Pancreas (tissue), 10 donors: ENCODE measurements at regions not wholly inside any gene's neighbourhood (a gene's known extent, or its start where the extent isn't known, plus 50 kb on each side); places are given as distances from the start of the nearest gene placed in this dataset.

Source experiments
- ATAC-seq, 4 donors: fragments of 200-7000 bp; cut with Tn5 transposase; one replicate each; pipeline versions ENCODE4 v1.8.0 to v1.9.1; 2020; ENCODE audit warnings: mild to moderate bottlenecking in 4 of 4, moderate library complexity in 4 of 4
- DNase-seq, 6 donors: peaks; one replicate each; pipeline ENCODE4 v3.0.0-alpha.2; 2020
- FAIRE-seq: peaks from 2 replicates; lab custom pipeline; 2012; peaks lifted over from hg19 to GRCh38; lab: Jason Lieb, UNC
- H3K27ac ChIP-seq, 4 donors: fragments of 200-600 bp; sonication (generic); 1 replicate in 3 of 4; 2 replicates in 1 of 4; pipeline versions ENCODE4 v1.5.0 to v1.8.0; 2020
- H3K27me3 ChIP-seq, 4 donors: fragments of 200-600 bp; one replicate each; pipeline ENCODE4 v1.8.0; 2021
- H3K36me3 ChIP-seq, 3 donors: fragments of 200-600 bp; sonication (generic) in 1 of 3; one replicate each; pipeline versions ENCODE4 v1.5.0 to v1.8.0; 2020 to 2021
- H3K4me1 ChIP-seq, 3 donors: fragments of 200-600 bp; one replicate each; pipeline ENCODE4 v1.8.0; 2021
- H3K4me3 ChIP-seq, 4 donors: fragments of 200-600 bp; sonication (generic) in 2 of 4; one replicate each; pipeline versions ENCODE4 v1.5.0 to v1.8.0; 2020 to 2021
- H3K9me3 ChIP-seq, 4 donors: fragments of 200-600 bp; one replicate each; pipeline ENCODE4 v1.8.0; 2021
- CTCF ChIP-seq, 4 donors: fragments of 200-600 bp; sonication (generic) in 3 of 4; IDR thresholded peaks; one replicate each; pipeline versions ENCODE4 v1.5.0 to v1.8.0; 2021; ENCODE audit warnings: antibody characterized with exemption in 4 of 4
- WGBS, 2 donors: extraction: QIAGEN DNeasy Blood & Tissue Kit; methylation state at CpG; one replicate each; pipeline ENCODE4 v1.1.7; 2013; 5-methylcytosine and 5-hydroxymethylcytosine counted together
- intact Hi-C, 3 donors: fragments of 100-400 bp; cut with DNase I; formaldehyde crosslinking; loops; one replicate each; pipeline versions ENCODE4 v1.11.1 to v1.14.2; 2022
- donor health status: healthy with polysubstance abuse.
- donor health status: DM: no; HTN: no; CAD: no; lungs with moderate emphysema.
- donor health status: DM: no; HTN: no; CAD: no.
- donor health status: control.
- donor health status: control.
- donor health status: Bipolar disorder and iron deficiency.
- donor health status: DM: yes; HTN: yes; CAD: no.
- donor health status: DM: no; HTN: no; CAD: no.
- donor health status: DM: no; HTN: no; CAD: no.
- donor health status: DM: yes; HTN: yes; CAD: no.

GRCh38 chr12:11556682-11557081, 92.8 kb upstream of the ETV6 start:
- H3K27ac ChIP-seq, result no peak overlapping the region
- H3K36me3 ChIP-seq, result no peaks in the 10 kb centered on the region
- FAIRE-seq (no peak), DNase-seq (no peak), ATAC-seq (peak in 1 of 4 donors; percentile 5)
- peak overlapping the region in 1 of 4 donors; percentile 11 for H3K4me3 ChIP-seq
- no peaks in the 10 kb centered on the region for H3K9me3 ChIP-seq
- no peaks in the 10 kb centered on the region for H3K27me3 ChIP-seq
- intact Hi-C loops, result no loop called here
- H3K4me1 ChIP-seq, result no peaks in the 10 kb centered on the region
- TF ChIP-seq CTCF (IDR thresholded peaks at IDR 0.05), result no peak
- 25 to 33% methylated on average over 6 of the region's 6 CpGs for WGBS, 2 donors

GRCh38 chr12:11559626-11560340, 89.7 kb upstream of the ETV6 start:
- Histone ChIP-seq H3K9me3 (no peaks in the 10 kb centered on the region), H3K27me3 (no peaks in the 10 kb centered on the region), H3K4me1 (no peaks in the 10 kb centered on the region), H3K27ac (no peak overlapping the region), H3K36me3 (no peaks in the 10 kb centered on the region), H3K4me3 (no peak overlapping the region)
- no peak for TF ChIP-seq CTCF (IDR thresholded peaks at IDR 0.05)
- intact Hi-C loops, result no loop called here
- WGBS, 2 donors, result 90 to 93% methylated on average over 3 of the region's 3 CpGs
- no peak for ATAC-seq
- FAIRE-seq, result no peak
- no peak for DNase-seq

GRCh38 chr12:11561411-11561810, 88.1 kb upstream of the ETV6 start:
- no peaks in the 10 kb centered on the region for H3K36me3 ChIP-seq

GRCh38 chr12:11563785-11564739, 85.4 kb upstream of the ETV6 start:
- H3K27me3 ChIP-seq, result no peaks in the 10 kb centered on the region
- H3K36me3 ChIP-seq, result no peaks in the 10 kb centered on the region
- 89% methylated on average over 10 of the region's 10 CpGs for WGBS, 2 donors
- H3K4me1 ChIP-seq, result no peaks in the 10 kb centered on the region
- intact Hi-C loops, result no loop called here
- no peak for TF ChIP-seq CTCF (IDR thresholded peaks at IDR 0.05)
- no peak overlapping the region for H3K4me3 ChIP-seq
- no peaks in the 10 kb centered on the region for H3K9me3 ChIP-seq
- H3K27ac ChIP-seq, result no peak overlapping the region
- FAIRE-seq, result peak; percentile 63
- no peak for DNase-seq
- no peak for ATAC-seq

More at GRCh38 chr12:11561411-11561810, 88.1 kb upstream of the ETV6 start:
- no peak overlapping the region for H3K27ac ChIP-seq
- no peak overlapping the region for H3K4me3 ChIP-seq
- no peak for TF ChIP-seq CTCF (IDR thresholded peaks at IDR 0.05)
- intact Hi-C loops, result no loop called here
- no peaks in the 10 kb centered on the region for H3K9me3 ChIP-seq
- H3K27me3 ChIP-seq, result no peaks in the 10 kb centered on the region
- DNase-seq (no peak), ATAC-seq (no peak), FAIRE-seq (peak; percentile 17)
- H3K4me1 ChIP-seq, result no peaks in the 10 kb centered on the region
